ENCODE measurements at regions not wholly inside any gene's neighbourhood (a gene's known extent, or its start where the extent isn't known, plus 50 kb on each side); places are given as distances from the start of the nearest gene placed in this dataset.
A peak's percentile ranks its signal among the peaks of the same experiment; 100 is the strongest.

- TF ChIP-seq ZSCAN5A (tag by site-specific recombination; IDR thresholded peaks at IDR 0.05) (no peak), HOXC10 (CRISPR knock-in tag; IDR thresholded peaks at IDR 0.05) (no peak), ZNF280C (tag by site-specific recombination; IDR thresholded peaks at IDR 0.05) (no peak), ATF2 (tag by site-specific recombination; IDR thresholded peaks at IDR 0.05; ENCODE audit: low read depth) (0 out of 2 replicates have a peak, but pooled peaks have one; percentile 54), ZNF777 (tag by site-specific recombination; IDR thresholded peaks at IDR 0.05; ENCODE audit: borderline replicate concordance) (no peak), ZNF114 (tag by site-specific recombination; IDR thresholded peaks at IDR 0.05) (no peak), BCL11B (tag by site-specific recombination; IDR thresholded peaks at IDR 0.05; ENCODE audit: low read depth) (no peak), ZNF202 (tag by site-specific recombination; IDR thresholded peaks at IDR 0.05; ENCODE audit: borderline replicate concordance) (no peak), REPIN1 (tag by site-specific recombination; IDR thresholded peaks at IDR 0.05; ENCODE audit: low read depth) (0 out of 2 replicates have a peak, but pooled peaks have one; percentile 29), ZNF558 (tag by site-specific recombination; IDR thresholded peaks at IDR 0.05) (no peak), ZNF530 (tag by site-specific recombination; IDR thresholded peaks at IDR 0.05; ENCODE audit: low read depth) (no peak), BCL6B (tag by site-specific recombination; IDR thresholded peaks at IDR 0.05) (no peak), ZNF350 (tag by site-specific recombination; IDR thresholded peaks at IDR 0.05) (0 out of 2 replicates have a peak, but pooled peaks have one; percentile 42), HIC1 (tag by site-specific recombination; IDR thresholded peaks at IDR 0.05) (peak; percentile 75; the same call in 1 of the 2 replicates), ZNF830 (tag by site-specific recombination; IDR thresholded peaks at IDR 0.05; ENCODE audit: low read depth) (no peak), ZNF529 (tag by site-specific recombination; IDR thresholded peaks at IDR 0.05; ENCODE audit: insufficient replicate concordance) (no peak), ZNF121 (tag by site-specific recombination; IDR thresholded peaks at IDR 0.05) (no peak), ZNF423 (tag by site-specific recombination; IDR thresholded peaks at IDR 0.05) (no peak), WT1 (tag by site-specific recombination; IDR thresholded peaks at IDR 0.05) (0 out of 2 replicates have a peak, but pooled peaks have one; percentile 17), ZNF211 (tag by site-specific recombination; IDR thresholded peaks at IDR 0.05; ENCODE audit: low read depth) (no peak), YY2 (tag by site-specific recombination; IDR thresholded peaks at IDR 0.05) (no peak), ZNF704 (tag by site-specific recombination; IDR thresholded peaks at IDR 0.05) (no peak), ZNF416 (tag by site-specific recombination; IDR thresholded peaks at IDR 0.05) (no peak), ZIC2 (tag by site-specific recombination; IDR thresholded peaks at IDR 0.05) (no peak), ZSCAN23 (tag by site-specific recombination; IDR thresholded peaks at IDR 0.05) (no peak), ZNF544 (tag by site-specific recombination; IDR thresholded peaks at IDR 0.05) (no peak), ZXDB (tag by site-specific recombination; IDR thresholded peaks at IDR 0.05) (peak; percentile 84), ZNF610 (tag by site-specific recombination; IDR thresholded peaks at IDR 0.05; ENCODE audit: borderline replicate concordance) (peak; percentile 63; the same call in 1 of the 2 replicates), ZNF629 (tag by site-specific recombination; IDR thresholded peaks at IDR 0.05) (0 out of 2 replicates have a peak, but pooled peaks have one; percentile 35)
- TF ChIP-seq, protein P1, sequence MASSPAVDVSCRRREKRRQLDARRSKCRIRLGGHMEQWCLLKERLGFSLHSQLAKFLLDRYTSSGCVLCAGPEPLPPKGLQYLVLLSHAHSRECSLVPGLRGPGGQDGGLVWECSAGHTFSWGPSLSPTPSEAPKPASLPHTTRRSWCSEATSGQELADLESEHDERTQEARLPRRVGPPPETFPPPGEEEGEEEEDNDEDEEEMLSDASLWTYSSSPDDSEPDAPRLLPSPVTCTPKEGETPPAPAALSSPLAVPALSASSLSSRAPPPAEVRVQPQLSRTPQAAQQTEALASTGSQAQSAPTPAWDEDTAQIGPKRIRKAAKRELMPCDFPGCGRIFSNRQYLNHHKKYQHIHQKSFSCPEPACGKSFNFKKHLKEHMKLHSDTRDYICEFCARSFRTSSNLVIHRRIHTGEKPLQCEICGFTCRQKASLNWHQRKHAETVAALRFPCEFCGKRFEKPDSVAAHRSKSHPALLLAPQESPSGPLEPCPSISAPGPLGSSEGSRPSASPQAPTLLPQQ (tag by site-specific recombination; IDR thresholded peaks at IDR 0.05): 0 out of 2 replicates have a peak, but pooled peaks have one; percentile 24
These were observed 221.8 kb upstream of the CEP162 start (continued) for GRCh38 chr6:84449220-84449619.

Data from HEK293 (cell line).